ENCODE measurements at regions not wholly inside any gene's neighbourhood (a gene's known extent, or its start where the extent isn't known, plus 50 kb on each side); places are given as distances from the start of the nearest gene placed in this dataset.

DNA sequence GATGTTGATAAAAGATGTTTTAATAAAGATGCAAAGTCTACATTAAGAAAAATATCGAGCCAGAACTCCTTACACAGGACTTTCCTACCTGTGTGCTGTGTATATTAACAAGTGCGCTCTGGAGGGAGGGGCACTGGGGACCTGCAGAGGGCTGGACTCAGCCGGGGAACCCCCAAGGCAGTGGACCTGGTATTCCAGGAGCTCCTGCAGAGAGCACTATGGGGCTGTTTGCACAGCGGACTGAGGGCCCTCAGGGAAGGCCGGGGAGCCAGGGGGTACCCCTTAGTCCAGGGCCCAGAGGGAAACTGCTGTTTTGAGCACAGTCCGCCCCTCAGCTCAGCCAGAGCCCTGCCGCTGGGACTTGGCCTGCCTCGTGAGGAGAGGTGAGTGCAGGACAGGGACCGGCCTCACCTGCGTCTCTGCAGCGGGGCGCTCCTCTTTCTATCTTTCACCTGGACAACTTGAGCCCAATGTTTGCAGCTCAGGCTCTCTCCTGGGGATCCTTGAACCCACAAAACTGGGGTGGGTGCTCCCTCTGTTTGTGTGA is 168.4 kb downstream of the ARL4C start:
- Histone ChIP-seq H4K20me1 (ENCODE audit: insufficient read depth, low read length) (no peaks in the 10 kb centered on the region), H2AFZ (ENCODE audit: low read length) (no peak overlapping the region), H3K4me3 (ENCODE audit: low read depth, low read length, poor library complexity, severe bottlenecking) (no peak overlapping the region), H3K4me1 (ENCODE audit: insufficient read depth, low read length, poor library complexity, severe bottlenecking) (peaks cover 4% of the 10 kb centered on the region), H3K9me2 (ENCODE audit: insufficient read depth, low read length) (no peaks in the 10 kb centered on the region), H3K9me3 (ENCODE audit: low read length) (no peaks in the 10 kb centered on the region), H3K4me2 (ENCODE audit: low read length) (no peak overlapping the region), H3K36me3 (ENCODE audit: insufficient read depth, low read length) (no peaks in the 10 kb centered on the region), H3K27ac (ENCODE audit: low read depth, low read length, poor library complexity, severe bottlenecking) (no peak overlapping the region), H3K79me2 (ENCODE audit: insufficient read depth, low read depth, low read length) (no peaks in the 10 kb centered on the region)
- no TSS peak for BruUV-seq (replicated peaks)
- CTCF ChIA-PET (ENCODE audit: unreplicated experiment): interaction anchor here (0.6 kb wide), 1 partner anchor 112 kb away, joined by 4 read pairs; no protein-coding TSS in a partner anchor
- intact Hi-C loops (cut with micrococcal nuclease; ENCODE audit: unreplicated experiment): no loop called here
- no peak for TF ChIP-seq EZH2phosphoT487 (IDR thresholded peaks at IDR 0.05; ENCODE audit: borderline replicate concordance, low read depth, low read length)
- TF ChIP-seq, protein P1, sequence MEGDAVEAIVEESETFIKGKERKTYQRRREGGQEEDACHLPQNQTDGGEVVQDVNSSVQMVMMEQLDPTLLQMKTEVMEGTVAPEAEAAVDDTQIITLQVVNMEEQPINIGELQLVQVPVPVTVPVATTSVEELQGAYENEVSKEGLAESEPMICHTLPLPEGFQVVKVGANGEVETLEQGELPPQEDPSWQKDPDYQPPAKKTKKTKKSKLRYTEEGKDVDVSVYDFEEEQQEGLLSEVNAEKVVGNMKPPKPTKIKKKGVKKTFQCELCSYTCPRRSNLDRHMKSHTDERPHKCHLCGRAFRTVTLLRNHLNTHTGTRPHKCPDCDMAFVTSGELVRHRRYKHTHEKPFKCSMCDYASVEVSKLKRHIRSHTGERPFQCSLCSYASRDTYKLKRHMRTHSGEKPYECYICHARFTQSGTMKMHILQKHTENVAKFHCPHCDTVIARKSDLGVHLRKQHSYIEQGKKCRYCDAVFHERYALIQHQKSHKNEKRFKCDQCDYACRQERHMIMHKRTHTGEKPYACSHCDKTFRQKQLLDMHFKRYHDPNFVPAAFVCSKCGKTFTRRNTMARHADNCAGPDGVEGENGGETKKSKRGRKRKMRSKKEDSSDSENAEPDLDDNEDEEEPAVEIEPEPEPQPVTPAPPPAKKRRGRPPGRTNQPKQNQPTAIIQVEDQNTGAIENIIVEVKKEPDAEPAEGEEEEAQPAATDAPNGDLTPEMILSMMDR (conservative IDR thresholded peaks at IDR 0.05; ENCODE audit: low read length): no peak
- DNase-seq (ENCODE audit: low spot score): no peak
- POLR2A ChIA-PET: no interaction called here

DNA sequence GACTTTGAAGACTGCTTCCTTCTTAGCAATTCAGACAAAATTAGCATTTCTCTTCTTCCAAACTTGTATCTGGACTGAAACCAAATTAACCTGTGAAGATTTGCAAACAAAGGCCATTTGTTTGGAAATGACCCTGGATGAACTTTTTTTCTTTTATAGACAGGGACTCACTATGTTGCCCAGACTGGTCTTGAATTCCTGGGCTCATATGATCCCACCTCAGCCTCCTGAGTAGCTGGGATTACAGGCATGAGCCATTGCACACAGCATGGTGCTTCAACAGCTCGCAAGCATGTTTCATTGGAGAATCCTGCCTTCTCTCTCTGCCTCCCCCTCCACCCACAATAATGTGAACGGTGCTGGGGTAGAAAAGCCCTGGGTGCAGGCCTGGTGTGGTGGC is 170.2 kb downstream of the ARL4C start:
- Histone ChIP-seq H3K9me2 (ENCODE audit: insufficient read depth, low read length) (no peaks in the 10 kb centered on the region), H2AFZ (ENCODE audit: low read length) (no peak overlapping the region), H3K27ac (ENCODE audit: low read depth, low read length, poor library complexity, severe bottlenecking) (no peak overlapping the region), H4K20me1 (ENCODE audit: insufficient read depth, low read length) (no peaks in the 10 kb centered on the region), H3K4me2 (ENCODE audit: low read length) (no peak overlapping the region), H3K9me3 (ENCODE audit: low read length) (no peaks in the 10 kb centered on the region), H3K4me1 (ENCODE audit: insufficient read depth, low read length, poor library complexity, severe bottlenecking) (peaks cover 13% of the 10 kb centered on the region), H3K79me2 (ENCODE audit: insufficient read depth, low read depth, low read length) (no peaks in the 10 kb centered on the region), H3K36me3 (ENCODE audit: insufficient read depth, low read length) (no peaks in the 10 kb centered on the region), H3K4me3 (ENCODE audit: low read depth, low read length, poor library complexity, severe bottlenecking) (no peak overlapping the region)
- intact Hi-C loops (cut with micrococcal nuclease; ENCODE audit: unreplicated experiment): no loop called here
- POLR2A ChIA-PET: no interaction called here
- CTCF ChIA-PET (ENCODE audit: unreplicated experiment): no interaction called here
- BruUV-seq (replicated peaks): no TSS peak
- no peak for DNase-seq (ENCODE audit: low spot score)
- TF ChIP-seq, protein P1 (conservative IDR thresholded peaks at IDR 0.05; ENCODE audit: low read length): no peak
- no peak for TF ChIP-seq EZH2phosphoT487 (IDR thresholded peaks at IDR 0.05; ENCODE audit: borderline replicate concordance, low read depth, low read length)

DNA sequence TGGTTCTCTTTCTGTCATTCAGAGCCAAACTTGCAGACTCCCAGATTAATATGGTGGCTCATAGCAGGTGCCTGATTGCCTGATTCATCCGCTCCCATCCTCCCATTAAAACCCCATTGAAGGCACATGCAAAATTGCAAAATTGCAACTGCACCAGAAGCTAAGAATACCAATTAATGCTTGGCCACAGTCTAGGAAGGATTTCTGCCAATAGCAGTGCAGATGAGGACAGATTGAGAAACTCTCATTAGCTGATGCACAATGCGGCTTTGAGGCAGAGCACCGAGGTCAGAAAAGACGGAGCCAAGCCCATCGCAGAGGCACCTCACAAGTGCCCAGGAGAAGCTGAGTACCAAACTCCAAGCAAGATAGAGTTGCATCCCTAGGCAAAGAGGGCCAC is 172.8 kb downstream of the ARL4C start:
- Histone ChIP-seq H3K9me3 (ENCODE audit: low read length) (no peaks in the 10 kb centered on the region), H2AFZ (ENCODE audit: low read length) (peak overlapping the region; percentile 85; the same call in 1 of the 2 replicates), H3K4me1 (ENCODE audit: insufficient read depth, low read length, poor library complexity, severe bottlenecking) (peaks cover 13% of the 10 kb centered on the region), H3K4me3 (ENCODE audit: low read depth, low read length, poor library complexity, severe bottlenecking) (no peak overlapping the region), H3K27ac (ENCODE audit: low read depth, low read length, poor library complexity, severe bottlenecking) (no peak overlapping the region), H3K9me2 (ENCODE audit: insufficient read depth, low read length) (no peaks in the 10 kb centered on the region), H3K36me3 (ENCODE audit: insufficient read depth, low read length) (no peaks in the 10 kb centered on the region), H4K20me1 (ENCODE audit: insufficient read depth, low read length) (no peaks in the 10 kb centered on the region), H3K79me2 (ENCODE audit: insufficient read depth, low read depth, low read length) (no peaks in the 10 kb centered on the region), H3K4me2 (ENCODE audit: low read length) (no peak overlapping the region)
- TF ChIP-seq, protein P1 (conservative IDR thresholded peaks at IDR 0.05; ENCODE audit: low read length): no peak
- no peak for TF ChIP-seq EZH2phosphoT487 (IDR thresholded peaks at IDR 0.05; ENCODE audit: borderline replicate concordance, low read depth, low read length)
- ChIA-PET POLR2A (interaction anchor here (0.6 to 1.9 kb wide), 3 partner anchors 10 to 460 kb away, joined by 5 to 7 read pairs (median 5); no protein-coding TSS in a partner anchor), CTCF (ENCODE audit: unreplicated experiment) (no interaction called here)
- no peak for DNase-seq (ENCODE audit: low spot score)
- no TSS peak for BruUV-seq (replicated peaks)
- intact Hi-C loops (cut with micrococcal nuclease; ENCODE audit: unreplicated experiment): no loop called here
